ENCODE measurements at regions not wholly inside any gene's neighbourhood (a gene's known extent, or its start where the extent isn't known, plus 50 kb on each side); places are given as distances from the start of the nearest gene placed in this dataset.
A peak's percentile ranks its signal among the peaks of the same experiment; 100 is the strongest.

DNA sequence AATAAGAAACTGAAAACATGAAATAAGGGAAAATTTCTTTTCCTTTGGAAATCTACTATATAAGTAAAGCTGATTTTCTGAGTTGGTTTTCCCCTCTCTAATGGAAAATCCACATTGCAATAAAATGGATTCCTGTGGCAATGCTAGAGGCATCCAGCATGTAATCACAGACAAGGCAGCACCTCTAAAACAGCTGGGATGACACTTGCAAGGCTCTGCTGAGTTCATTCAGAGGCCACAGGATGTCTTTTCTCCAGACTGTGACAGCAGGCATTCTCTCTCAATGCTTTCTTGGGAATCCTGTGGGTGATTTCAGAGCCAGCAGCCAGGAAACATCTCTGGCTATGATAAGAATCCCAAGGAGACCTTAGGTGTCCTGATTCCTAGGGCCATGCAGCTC is 201.3 kb upstream of the BLID start:
- peak; percentile 28 for DNase-seq (ENCODE audit: low spot score)

DNA sequence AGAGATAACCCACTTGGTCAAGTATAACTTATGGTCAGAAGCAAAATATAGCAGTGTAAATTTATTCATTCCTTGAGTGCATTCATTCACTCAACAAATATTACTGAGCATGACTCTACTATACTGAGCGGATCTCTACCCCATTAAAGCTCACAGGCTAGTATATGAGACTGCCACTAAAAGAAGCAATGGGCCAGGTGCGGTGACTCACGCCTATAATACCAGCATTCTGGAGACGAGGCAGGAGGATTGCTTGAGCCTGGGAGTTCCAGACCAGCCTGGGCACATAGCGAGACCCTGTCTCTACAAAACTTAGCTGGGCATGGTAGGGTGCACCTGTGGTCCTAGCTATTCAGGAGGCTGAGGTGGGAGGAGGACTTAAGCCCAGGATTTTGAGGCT is 197.6 kb upstream of the BLID start:
- DNase-seq (ENCODE audit: low spot score): no peak

DNA sequence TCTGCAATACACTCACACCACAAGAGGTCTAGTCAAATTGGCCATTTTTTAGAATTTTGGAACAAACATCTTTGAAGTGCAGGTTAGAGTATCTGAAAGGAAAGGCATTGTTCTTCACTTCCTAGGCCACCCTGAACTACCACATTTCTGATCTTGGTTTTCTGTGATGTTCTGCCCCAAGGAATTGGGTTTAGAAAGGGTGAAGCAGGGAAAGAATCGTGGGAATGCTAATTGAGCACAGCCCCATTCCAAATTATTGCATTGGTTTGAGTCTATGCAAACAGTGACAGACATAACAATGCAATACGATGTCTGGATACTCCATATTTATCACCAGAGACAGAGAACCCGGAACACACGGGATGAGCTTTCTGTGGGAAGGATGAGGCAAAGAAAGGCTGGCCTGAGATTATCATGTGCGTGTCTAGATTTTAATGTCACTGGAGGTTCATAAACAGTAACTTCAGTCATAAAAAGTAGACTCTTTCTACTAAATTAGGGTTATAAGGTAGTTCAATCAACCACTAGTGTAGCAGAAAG is 195.3 kb upstream of the BLID start:
- no peak for DNase-seq (ENCODE audit: low spot score)

- no peak for DNase-seq (ENCODE audit: low spot score)
These were observed 194.8 kb upstream of the BLID start for GRCh38 chr11:122310766-122311165.

- no peak for DNase-seq (ENCODE audit: low spot score)
These were observed 193.4 kb upstream of the BLID start for GRCh38 chr11:122309262-122309925.

- DNase-seq (ENCODE audit: low spot score): no peak
These were observed 192.2 kb upstream of the BLID start for GRCh38 chr11:122308226-122308625.

DNA sequence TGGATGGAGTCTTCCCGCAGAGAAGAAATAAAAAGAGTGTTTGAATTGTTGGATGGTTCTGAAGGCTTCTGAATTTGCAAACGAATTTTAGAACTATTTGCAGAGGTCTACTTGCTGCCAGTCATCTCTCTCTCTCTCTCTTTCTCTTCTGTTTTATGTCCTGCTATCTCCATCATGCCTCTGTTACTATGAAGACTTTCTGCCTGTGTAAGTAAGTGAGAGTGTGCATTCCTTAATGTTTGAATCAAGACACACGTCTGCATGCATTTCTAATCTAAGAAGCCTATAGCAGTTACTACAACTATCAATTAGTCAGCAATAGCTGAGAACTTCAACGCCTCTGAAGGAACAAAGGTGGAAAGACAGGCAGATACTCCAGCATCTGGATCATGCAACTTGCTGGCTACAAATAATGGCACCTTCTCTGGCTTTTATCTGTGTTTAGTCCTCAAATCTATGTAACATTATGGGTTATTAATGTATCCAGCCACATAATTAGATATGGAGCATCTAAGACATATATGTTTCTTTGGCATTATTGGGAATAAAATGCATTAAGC is 191.5 kb upstream of the BLID start:
- DNase-seq (ENCODE audit: low spot score): no peak

- DNase-seq (ENCODE audit: low spot score): no peak
These were observed 190.9 kb upstream of the BLID start for GRCh38 chr11:122306831-122307391.

DNA sequence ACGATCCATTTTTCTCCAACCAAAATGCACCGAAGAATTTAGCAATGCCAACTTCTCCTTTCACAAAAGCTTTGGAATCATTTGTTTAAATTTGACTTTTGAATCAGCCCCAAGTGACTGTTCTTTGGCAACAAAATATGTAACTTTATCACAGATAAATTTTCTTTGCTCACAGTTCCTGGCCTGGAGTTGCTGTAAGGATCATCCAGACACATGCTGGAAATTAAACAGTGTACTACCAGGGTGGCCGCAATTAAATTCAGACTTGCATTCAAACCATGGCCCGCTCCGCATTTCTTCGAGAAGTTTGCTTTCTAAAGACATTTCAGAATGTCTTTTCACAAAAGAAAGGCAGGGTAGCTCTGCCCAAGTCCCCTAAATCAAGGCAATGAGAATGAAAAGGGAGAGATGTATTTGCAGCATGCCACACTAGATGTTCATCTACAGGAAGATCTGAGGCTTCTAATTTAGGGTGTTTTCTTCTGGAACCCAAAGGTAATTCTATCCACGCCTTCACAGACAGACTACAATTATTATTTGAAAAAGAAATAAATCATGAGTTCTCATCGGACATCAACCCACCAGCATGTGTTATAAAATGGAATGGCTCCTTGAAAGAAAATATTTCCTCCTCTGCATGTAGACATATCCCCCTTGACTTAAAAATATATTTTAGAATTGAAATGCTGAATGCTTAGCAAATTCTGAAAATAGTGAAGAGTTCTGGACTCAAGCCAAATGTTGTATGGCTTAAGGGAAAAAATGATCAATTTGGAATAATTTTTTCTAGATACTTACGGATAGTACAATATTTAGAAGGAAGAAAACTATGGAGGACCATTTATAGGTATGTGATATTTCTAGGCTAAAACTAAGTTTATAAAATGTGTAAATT is 189.7 kb upstream of the BLID start:
- no peak for DNase-seq (ENCODE audit: low spot score)

DNA sequence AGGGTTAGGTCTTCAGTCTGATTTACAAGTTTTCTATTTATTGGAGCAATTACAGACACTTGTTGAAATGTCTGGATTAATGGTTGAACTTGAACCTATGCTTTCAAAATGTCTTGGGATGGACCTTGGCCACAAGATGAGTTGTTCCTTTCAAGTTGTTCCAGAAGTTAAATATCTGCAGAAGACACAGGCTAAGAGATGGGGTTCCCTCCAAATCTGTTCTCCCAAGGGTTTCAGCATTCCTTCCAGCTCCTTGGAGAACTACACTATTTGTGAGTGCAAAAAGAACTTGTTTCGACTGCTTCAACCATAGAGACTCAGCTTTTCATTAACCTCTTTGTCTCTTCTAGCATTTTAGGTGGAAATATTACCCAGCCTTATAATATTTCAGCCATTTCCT is 189.0 kb upstream of the BLID start:
- DNase-seq (ENCODE audit: low spot score): no peak

DNA sequence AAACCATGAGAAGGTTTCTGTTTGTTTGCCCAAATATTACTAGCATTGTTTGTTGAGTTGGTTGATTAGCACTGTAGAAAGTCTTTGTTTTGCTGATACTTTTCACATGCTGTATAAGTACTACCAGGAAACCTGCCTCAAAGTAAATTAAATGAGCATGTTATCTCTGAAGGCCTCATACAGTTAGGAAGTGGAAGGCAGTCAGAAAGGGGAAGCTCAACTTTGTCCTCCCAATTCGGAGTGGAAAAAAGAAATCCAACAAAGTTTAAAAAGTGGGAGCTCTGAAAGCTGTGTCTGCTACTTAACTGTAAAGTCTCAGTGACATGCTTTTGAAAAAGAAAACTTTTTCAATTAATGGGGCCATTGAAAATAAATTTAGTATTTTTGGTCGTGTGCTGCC is 188.3 kb upstream of the BLID start:
- no peak for DNase-seq (ENCODE audit: low spot score)

GRCh38 chr11:122294041-122294440 is 178.0 kb upstream of the BLID start:
- no peak for DNase-seq (ENCODE audit: low spot score)

DNA sequence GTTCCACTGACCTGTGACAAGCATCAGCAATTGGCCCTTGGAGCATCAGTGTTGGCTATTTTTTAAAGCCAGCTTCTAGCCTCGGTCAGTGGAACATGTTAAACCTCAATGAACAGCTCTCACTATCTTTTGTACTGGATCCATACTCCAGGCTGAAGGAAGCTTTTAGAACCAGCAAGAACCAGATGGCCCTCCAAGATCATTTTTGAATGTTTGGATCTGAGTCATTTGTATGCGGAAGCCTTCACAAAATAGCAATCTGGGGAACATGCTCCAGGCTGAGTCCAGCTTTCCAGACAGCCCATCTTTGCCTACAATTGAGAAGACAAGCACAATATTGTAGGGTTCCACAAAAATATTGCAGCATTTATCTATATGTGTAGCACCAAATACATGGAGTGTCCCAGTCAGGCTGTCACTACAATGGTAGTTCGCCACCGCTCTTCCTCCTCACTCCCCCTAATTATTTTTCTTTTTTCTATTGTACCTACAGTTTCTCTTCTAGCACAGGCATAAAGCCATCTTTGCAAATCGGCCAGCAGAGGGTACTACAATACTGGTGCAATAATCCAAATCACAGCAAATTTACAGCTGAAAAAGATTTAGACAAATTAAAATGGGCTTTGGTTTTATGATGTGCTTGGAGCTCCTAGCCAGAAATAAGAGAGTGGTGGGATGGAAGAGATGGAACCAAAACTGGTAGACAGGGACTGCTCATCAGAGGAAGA is 177.4 kb upstream of the BLID start:
- no peak for DNase-seq (ENCODE audit: low spot score)

DNA sequence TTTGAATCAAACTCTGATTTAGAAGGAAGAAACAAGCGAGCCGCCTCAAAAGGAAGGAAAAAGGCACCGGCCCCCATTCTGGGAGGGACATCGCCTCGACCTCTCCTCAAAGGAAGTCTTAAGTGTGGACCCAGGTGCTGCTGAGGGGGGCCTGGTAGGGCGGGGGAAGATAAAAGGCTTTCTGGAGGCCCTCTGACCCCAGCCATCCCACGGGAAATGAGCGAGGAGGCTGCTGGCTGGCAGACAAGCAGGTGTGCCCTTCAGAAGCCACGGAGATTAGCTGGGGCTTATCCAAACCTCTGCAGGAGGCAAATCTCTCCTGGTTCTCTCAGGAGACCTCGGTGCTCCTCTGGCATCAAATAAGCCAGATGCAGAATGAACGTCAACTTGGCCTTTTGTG is 171.4 kb upstream of the BLID start:
- DNase-seq (ENCODE audit: low spot score): no peak

DNA sequence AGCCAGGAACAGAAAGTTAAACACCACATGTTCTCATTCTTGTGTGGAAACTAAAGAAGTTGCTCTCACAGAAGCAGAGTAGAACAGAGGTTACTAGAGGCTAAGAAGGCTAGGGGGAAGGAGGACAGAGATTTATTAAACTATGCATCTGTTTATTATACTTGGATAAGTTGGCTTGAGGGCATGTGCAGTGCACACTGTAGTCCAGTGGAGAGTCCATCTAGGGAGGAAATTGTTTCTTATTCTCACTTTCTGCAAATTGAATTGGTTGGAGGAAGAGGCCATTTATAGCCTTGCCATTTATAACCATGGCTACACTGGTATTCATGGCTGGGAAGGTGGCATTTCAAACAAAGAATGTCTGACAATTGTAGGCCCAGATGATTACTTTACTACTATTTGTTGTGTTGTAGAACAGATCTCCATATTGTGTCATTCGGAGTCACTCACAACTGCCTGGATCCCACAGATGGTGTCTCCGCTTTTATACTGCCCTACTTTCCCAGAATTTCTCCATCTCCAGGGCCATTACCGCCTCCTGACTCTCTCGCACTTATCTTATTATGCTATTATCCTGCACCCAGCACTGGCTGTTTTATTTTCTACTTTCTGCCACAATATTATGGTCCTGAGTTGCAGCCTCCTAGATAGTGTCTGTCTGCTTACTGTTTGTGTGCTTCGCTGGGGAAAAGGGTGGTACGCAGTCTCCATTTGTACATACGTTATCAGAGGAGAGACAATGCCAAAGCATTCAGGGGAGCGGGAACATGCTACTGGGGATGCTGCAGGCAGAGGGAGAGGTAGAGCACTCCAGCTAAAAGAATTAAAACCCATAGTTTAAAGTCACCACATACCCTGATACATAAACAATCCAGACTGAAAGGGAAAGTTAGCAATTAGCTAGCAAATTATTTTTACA is 169.3 kb upstream of the BLID start:
- peak; percentile 24 for DNase-seq (ENCODE audit: low spot score)

DNA sequence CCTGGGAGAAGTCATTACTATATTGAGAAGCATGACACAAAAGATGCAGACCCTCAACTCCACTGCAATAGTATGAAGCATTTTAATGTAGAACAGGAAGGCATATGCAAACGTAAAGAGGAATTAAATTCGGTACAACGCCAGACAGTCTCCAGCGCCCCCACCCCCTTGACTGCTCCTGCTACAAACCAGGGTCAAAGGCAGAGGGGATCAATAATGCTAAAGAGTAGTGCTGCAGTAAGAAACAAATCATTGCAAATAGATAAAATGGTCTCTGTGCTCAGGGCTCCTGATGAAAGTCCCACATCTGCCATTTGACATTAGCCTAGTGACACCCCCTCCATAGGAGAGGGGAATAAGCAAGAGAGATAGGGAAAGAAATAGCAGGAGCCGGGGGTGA is 164.9 kb upstream of the BLID start:
- DNase-seq (ENCODE audit: low spot score): no peak

- DNase-seq (ENCODE audit: low spot score): no peak
These were observed 163.2 kb upstream of the BLID start for GRCh38 chr11:122279194-122279593.

DNA sequence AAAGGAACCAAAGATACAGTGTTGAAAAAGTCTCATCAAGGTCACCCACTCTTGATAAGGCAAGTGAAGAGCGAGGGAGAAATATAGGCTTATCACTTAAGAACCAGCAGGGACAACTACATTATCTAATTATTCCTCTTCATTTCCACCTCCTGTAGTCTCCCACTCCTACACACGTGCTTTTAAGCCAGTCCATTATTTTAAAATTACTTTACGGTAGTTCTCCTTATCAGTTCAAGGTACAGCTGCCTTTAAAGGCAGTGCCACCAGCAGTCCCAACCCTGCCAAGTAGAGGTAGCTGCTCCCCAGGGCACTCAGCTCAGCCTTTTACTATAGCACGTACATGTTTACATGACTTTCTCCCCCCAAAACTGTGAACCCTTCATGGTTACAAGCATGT is 161.5 kb upstream of the BLID start:
- DNase-seq (ENCODE audit: low spot score): no peak

- no peak for DNase-seq (ENCODE audit: low spot score)
These were observed 160.2 kb upstream of the BLID start for GRCh38 chr11:122276221-122276620.

- DNase-seq (ENCODE audit: low spot score): no peak
These were observed 159.5 kb upstream of the BLID start for GRCh38 chr11:122275508-122275907.
